ENCODE measurements at regions not wholly inside any gene's neighbourhood (a gene's known extent, or its start where the extent isn't known, plus 50 kb on each side); places are given as distances from the start of the nearest gene placed in this dataset.

DNA sequence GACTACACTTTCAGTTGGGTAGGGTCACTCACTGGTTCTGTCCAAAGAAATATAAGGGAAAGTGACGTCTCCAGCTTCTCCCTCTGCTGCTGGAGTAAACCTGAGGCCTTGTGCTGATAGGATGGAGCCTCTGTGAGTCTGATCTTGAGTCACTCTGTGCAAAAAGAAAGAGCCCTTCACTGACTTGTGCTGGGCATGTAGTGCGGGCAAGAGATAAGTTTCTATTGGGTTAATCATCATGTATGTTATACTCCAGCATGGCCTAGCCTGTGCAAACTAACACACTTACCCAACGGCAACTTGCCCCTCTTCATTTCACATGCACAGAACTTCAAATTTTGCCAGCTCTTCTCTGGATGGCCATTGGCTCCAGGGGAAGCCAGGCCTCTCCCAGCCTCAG lies 118.5 kb upstream of the LMO4 start:
- WGBS, 2 donors: 91% methylated on average over 3 of the region's 3 CpGs
- Histone ChIP-seq H3K9me3 (no peaks in the 10 kb centered on the region), H3K27ac (no peak overlapping the region), H3K36me3 (no peaks in the 10 kb centered on the region), H3K4me1 (no peaks in the 10 kb centered on the region), H3K27me3 (no peaks in the 10 kb centered on the region), H3K4me3 (replicated peaks in 1 of 3) (no peak overlapping the region)
- no peak for DNase-seq
- intact Hi-C loops (cut with DNase I): no loop called here
- TF ChIP-seq, protein P1, sequence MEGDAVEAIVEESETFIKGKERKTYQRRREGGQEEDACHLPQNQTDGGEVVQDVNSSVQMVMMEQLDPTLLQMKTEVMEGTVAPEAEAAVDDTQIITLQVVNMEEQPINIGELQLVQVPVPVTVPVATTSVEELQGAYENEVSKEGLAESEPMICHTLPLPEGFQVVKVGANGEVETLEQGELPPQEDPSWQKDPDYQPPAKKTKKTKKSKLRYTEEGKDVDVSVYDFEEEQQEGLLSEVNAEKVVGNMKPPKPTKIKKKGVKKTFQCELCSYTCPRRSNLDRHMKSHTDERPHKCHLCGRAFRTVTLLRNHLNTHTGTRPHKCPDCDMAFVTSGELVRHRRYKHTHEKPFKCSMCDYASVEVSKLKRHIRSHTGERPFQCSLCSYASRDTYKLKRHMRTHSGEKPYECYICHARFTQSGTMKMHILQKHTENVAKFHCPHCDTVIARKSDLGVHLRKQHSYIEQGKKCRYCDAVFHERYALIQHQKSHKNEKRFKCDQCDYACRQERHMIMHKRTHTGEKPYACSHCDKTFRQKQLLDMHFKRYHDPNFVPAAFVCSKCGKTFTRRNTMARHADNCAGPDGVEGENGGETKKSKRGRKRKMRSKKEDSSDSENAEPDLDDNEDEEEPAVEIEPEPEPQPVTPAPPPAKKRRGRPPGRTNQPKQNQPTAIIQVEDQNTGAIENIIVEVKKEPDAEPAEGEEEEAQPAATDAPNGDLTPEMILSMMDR (IDR thresholded peaks at IDR 0.05): no peak
- no peak for TF ChIP-seq POLR2A (IDR thresholded peaks at IDR 0.05)

DNA sequence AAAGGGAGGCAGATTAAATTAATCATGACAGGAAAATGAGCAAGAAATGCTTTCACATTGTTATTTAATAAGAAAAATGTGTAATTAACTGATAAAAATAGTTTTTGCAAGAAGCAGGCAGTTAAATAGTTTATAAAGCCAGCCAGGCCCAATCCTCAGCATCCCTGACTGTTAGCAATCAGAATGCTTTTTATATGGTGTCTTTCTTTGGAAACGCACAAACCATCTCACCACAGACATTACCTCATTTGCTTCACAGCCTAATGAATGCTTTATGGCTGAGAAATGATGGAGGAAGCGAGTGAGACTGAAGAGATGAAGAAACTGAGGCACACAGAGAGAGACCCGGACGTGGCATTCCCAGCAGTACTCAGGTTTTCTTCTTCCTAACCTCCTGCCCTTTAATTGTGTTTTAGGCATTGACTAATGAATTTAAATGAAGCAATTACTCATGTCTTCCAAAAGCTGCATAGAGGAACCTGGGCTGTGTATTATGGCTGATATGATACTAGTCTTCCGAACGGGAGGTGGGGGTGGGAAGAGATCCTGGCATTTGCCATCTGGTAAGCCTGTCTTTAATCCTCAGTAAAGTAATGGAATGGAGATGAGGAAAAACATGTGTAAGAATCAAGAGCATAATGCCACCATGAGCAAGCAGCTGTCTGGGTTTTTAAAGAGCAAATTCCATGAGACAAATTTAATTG lies 116.1 kb upstream of the LMO4 start:
- DNase-seq: no peak
- intact Hi-C loops (cut with DNase I): no loop called here
- H3K27me3 ChIP-seq: no peaks in the 10 kb centered on the region
- no peak overlapping the region for H3K4me3 ChIP-seq (replicated peaks in 1 of 3)
- no peaks in the 10 kb centered on the region for H3K9me3 ChIP-seq
- no peaks in the 10 kb centered on the region for H3K36me3 ChIP-seq
- H3K27ac ChIP-seq: no peak overlapping the region
- no peaks in the 10 kb centered on the region for H3K4me1 ChIP-seq
- TF ChIP-seq, protein P1 (IDR thresholded peaks at IDR 0.05): no peak
- TF ChIP-seq POLR2A (IDR thresholded peaks at IDR 0.05): no peak
- 79 to 80% methylated on average over 6 of the region's 6 CpGs for WGBS, 2 donors

DNA sequence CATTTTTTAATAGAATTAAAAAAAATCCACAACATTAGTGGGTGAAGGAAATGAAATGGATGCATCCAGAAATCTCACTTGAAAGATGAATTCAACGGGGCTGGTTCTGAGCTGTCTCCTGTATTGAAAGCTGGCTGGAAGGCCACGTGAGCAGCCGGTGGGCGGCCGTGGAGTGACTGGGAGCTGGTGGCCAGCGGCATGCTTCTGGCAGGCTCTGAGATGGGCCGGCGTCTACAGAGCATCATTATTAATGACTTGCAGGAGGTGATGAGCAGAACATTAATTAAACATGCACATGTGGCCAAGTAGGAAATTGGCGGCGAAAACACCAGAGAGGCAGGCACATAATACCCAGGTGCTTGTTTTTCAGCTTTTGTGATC lies 115.6 kb upstream of the LMO4 start:
- Histone ChIP-seq H3K36me3 (no peaks in the 10 kb centered on the region), H3K27ac (no peak overlapping the region), H3K4me1 (no peaks in the 10 kb centered on the region), H3K9me3 (no peaks in the 10 kb centered on the region), H3K27me3 (no peaks in the 10 kb centered on the region), H3K4me3 (replicated peaks in 1 of 3) (no peak overlapping the region)
- WGBS, 2 donors: 86 to 88% methylated on average over 10 of the region's 10 CpGs
- intact Hi-C loops (cut with DNase I): no loop called here
- TF ChIP-seq POLR2A (IDR thresholded peaks at IDR 0.05): no peak
- TF ChIP-seq, protein P1 (IDR thresholded peaks at IDR 0.05): no peak
- no peak for DNase-seq

DNA sequence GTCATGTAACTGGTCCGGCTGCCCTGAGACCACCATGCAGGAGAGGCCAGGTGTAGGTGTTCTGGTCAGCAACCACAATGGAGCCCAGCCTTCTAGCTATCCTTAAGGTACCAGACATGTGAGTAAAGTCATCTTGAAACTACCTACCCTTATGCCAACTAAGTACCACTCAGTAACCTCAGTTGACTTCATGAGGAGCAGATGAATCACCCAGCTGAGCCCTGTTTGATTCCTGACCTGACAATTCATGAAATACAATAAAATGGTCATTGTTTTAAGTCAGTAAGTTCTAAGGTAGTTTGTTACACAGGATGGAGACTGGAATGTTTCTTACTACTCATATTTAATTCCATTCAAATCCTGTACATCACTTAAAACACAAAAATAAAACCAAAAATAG lies 113.1 kb upstream of the LMO4 start:
- WGBS, 2 donors: 100% methylated on average over 1 of the region's 1 CpG
- Histone ChIP-seq H3K4me3 (replicated peaks in 1 of 3) (no peak overlapping the region), H3K27ac (no peak overlapping the region), H3K36me3 (no peaks in the 10 kb centered on the region), H3K4me1 (no peaks in the 10 kb centered on the region), H3K27me3 (no peaks in the 10 kb centered on the region), H3K9me3 (no peaks in the 10 kb centered on the region)
- TF ChIP-seq, protein P1 (IDR thresholded peaks at IDR 0.05): no peak
- no peak for TF ChIP-seq POLR2A (IDR thresholded peaks at IDR 0.05)
- intact Hi-C loops (cut with DNase I): no loop called here
- DNase-seq: no peak

DNA sequence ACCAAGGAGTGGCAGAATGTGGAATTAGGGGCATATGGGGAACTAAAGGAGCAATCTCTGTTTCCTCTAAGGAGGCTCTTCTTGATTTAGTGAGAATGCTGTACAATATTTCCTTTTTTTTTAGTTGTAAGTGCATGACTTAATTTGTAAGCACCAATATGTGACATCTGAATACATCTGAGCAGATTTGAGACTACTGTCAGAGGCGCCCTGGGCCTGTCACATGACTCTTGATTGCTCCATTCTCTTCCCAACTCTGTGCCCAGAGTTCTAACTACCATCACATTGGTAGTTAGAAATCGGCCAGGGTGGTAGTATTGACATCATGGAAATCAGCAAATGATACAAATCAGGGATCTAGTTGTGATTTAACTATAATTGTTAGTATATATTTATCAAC lies 110.1 kb upstream of the LMO4 start:
- H3K27me3 ChIP-seq: no peaks in the 10 kb centered on the region
- no peak for DNase-seq
- H3K27ac ChIP-seq: no peak overlapping the region
- intact Hi-C loops (cut with DNase I): no loop called here
- no peak overlapping the region for H3K4me3 ChIP-seq (replicated peaks in 1 of 3)
- no peak for TF ChIP-seq POLR2A (IDR thresholded peaks at IDR 0.05)
- TF ChIP-seq, protein P1 (IDR thresholded peaks at IDR 0.05): no peak
- no peaks in the 10 kb centered on the region for H3K9me3 ChIP-seq
- 84 to 90% methylated on average over 2 of the region's 2 CpGs for whole genome bisulfite sequencing, 2 donors
- H3K4me1 ChIP-seq: no peaks in the 10 kb centered on the region
- no peaks in the 10 kb centered on the region for H3K36me3 ChIP-seq

Measured in thyroid gland (tissue), 4 donors.